SH-SY5Y (cell line): ENCODE measurements at regions not wholly inside any gene's neighbourhood (a gene's known extent, or its start where the extent isn't known, plus 50 kb on each side); places are given as distances from the start of the nearest gene placed in this dataset.

Experiments
- GATA2 ChIP-seq: IDR thresholded peaks from 2 replicates; pipeline ENCODE4 v1.6.1; 2011; ENCODE audit warnings: mild to moderate bottlenecking, low read depth, low read length
- GATA3 ChIP-seq: IDR thresholded peaks from 2 replicates; pipeline ENCODE4 v1.6.1; 2011; ENCODE audit warnings: low read depth, mild to moderate bottlenecking, low read length, moderate library complexity

- no peak for TF ChIP-seq GATA3
Measured at GRCh38 chr12:87363497-87364084, 665.6 kb downstream of the C12orf50 start.

GRCh38 chr12:87349681-87350080 lies 679.5 kb downstream of the C12orf50 start:
- TF ChIP-seq GATA3 (no peak), GATA2 (no peak)

- TF ChIP-seq GATA2 (no peak), GATA3 (no peak)
Measured at GRCh38 chr12:87348071-87348470, 681.1 kb downstream of the C12orf50 start.

- no peak for TF ChIP-seq GATA2
- TF ChIP-seq GATA3 = no peak
Measured at GRCh38 chr12:87344699-87345098, 684.5 kb downstream of the C12orf50 start.

- no peak for TF ChIP-seq GATA2
- no peak for TF ChIP-seq GATA3
Measured at GRCh38 chr12:87338681-87339080, 690.5 kb downstream of the C12orf50 start.

DNA sequence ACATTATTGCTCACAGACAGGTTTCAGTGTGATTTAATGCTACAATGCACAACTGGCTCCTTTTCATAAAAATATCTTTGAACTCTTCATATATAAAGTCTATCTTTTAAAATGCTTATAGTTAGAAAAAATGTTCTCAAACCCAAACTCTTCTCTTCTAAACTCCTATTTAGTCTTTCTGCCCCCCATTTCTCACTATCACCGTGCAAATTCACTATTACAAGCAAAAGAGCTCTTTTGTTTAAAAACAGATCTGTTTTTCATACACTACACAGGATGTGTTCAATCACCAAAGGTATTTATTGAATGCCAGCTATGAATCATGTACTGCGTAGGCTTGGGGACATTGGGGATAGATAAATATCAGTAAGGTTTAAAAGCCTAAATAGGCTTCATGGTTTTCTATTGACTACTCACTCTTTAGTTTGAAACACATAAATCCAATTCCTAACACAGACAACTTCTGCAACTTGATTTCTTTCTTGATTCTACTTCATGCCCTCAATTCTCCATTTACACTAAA lies 692.3 kb downstream of the C12orf50 start:
- TF ChIP-seq GATA3 (no peak), GATA2 (no peak)

GRCh38 chr12:87332987-87333726 lies 696.0 kb downstream of the C12orf50 start:
- TF ChIP-seq GATA3 (no peak), GATA2 (no peak)

- no peak for TF ChIP-seq GATA3
- TF ChIP-seq GATA2 = no peak
Measured at GRCh38 chr12:87329076-87329863, 699.9 kb downstream of the C12orf50 start.

DNA sequence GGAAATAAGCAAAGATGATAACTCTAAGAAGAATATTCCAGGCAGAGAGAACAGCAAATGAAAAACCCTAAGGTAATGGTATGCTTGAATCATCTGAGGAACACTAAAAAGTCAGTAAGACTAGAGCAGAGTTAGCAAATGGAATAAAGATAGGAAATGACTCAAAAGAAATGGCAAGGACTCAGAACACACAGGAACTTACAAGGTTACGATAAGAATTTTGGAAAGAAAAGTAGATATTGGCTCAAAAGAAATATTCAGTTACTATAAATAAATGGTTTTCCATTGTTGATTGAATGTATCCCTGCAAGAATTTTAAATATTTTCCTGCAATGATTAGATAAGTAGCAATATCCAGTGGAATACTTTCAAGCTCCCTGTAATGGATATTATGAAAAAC lies 705.8 kb downstream of the C12orf50 start:
- TF ChIP-seq GATA3 (no peak), GATA2 (no peak)

DNA sequence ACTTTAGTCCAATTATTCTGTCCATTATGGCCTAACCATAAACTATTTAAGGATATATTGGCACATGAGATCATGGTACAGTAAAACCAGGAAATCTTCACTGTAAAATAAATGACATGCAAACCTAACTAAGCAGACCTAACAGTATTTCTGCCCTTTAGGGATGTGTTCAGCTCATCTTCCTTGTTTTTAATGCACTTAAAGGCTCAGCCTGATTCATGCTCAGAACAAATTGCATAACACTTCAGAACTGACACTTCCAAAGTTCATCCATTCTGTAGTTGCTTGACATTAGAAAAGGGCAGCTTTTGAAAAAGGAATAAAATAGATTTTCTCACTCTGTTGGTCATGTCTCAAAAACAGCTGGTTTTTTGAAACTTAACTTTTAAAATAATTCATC lies 708.5 kb downstream of the C12orf50 start:
- TF ChIP-seq GATA3 (no peak), GATA2 (no peak)

DNA sequence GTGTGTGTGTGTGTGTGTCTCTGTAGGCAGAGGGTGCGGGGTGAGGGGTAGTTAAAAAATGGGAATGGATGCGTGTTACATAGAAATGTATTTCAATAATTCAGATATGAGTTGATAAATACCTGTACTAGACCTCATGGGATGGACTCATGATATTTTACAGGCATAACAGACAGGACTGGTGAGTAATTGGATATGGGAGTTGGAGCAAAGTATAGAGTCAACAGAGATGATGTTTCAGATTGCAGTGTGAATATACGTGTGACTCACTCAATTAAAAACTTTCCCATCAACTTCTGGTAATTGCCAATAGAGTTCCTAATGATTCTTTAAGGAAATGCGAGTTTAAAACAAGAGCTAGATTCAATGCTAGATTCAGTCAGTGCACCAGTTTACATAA lies 711.9 kb downstream of the C12orf50 start:
- TF ChIP-seq GATA2 (no peak), GATA3 (no peak)

DNA sequence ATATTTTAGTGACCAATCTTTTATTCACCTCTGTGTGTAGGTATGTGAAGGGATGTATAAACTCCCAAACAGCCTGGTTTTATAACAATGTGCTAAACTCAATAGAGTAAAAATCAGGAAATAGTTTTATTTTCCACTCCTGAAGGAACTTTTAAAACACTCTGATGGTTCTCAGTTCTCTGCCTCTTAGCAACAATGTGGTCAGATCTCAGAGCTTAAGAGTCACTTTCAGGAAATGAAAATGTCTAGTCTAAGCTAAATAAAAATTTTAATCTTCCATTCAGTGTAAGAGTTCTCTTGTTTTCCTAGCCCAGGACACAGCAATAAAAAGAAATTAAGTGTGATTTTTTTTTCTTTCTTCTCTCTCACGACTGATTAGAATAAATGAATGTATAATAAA lies 718.0 kb downstream of the C12orf50 start:
- TF ChIP-seq GATA2 = no peak
- no peak for TF ChIP-seq GATA3

- TF ChIP-seq GATA2 = no peak
- TF ChIP-seq GATA3 = no peak
Measured at GRCh38 chr12:87310126-87310525, 719.1 kb downstream of the C12orf50 start.

GRCh38 chr12:87305481-87305880 lies 723.7 kb downstream of the C12orf50 start:
- TF ChIP-seq GATA3 = no peak
- no peak for TF ChIP-seq GATA2

GRCh38 chr12:87304406-87304805 lies 724.8 kb downstream of the C12orf50 start:
- TF ChIP-seq GATA2 (no peak), GATA3 (no peak)
